KMS-11 (cell line): ENCODE measurements at regions not wholly inside any gene's neighbourhood (a gene's known extent, or its start where the extent isn't known, plus 50 kb on each side); places are given as distances from the start of the nearest gene placed in this dataset.

ENCODE experiments used
- H2AFZ ChIP-seq: fragments of 200-600 bp; sonication (generic); 2 replicates; pipeline ENCODE4 v1.6.1; 2016; ENCODE audit warnings: antibody characterized with exemption, mixed run types, low read depth
- H3K27ac ChIP-seq: fragments of 200-600 bp; sonication (generic); 2 replicates; pipeline ENCODE4 v1.6.1; 2016; ENCODE audit warnings: mild to moderate bottlenecking, mixed run types
- H3K27me3 ChIP-seq: fragments of 200-600 bp; sonication (generic); 2 replicates; pipeline ENCODE4 v1.6.1; 2017; ENCODE audit warnings: mild to moderate bottlenecking, low read depth, mixed run types, moderate library complexity; ENCODE audit not compliant: insufficient read depth
- H3K36me3 ChIP-seq: fragments of 200-600 bp; sonication (generic); 2 replicates; pipeline ENCODE4 v1.6.1; 2017; ENCODE audit warnings: mild to moderate bottlenecking, mixed run types; ENCODE audit not compliant: insufficient read depth
- H3K4me1 ChIP-seq: fragments of 200-600 bp; sonication (generic); 2 replicates; pipeline ENCODE4 v1.6.1; 2016; ENCODE audit warnings: mild to moderate bottlenecking, low read depth, mixed run types; ENCODE audit not compliant: poor library complexity, severe bottlenecking
- H3K4me2 ChIP-seq: fragments of 200-600 bp; sonication (generic); 2 replicates; pipeline ENCODE4 v1.7.0; 2016; ENCODE audit warnings: mild to moderate bottlenecking, mixed run types
- H3K4me3 ChIP-seq: fragments of 200-600 bp; sonication (generic); IDR thresholded peaks from 2 replicates; pipeline ENCODE4 v1.6.1; 2017; ENCODE audit warnings: low read depth, low read length, mixed read lengths; ENCODE audit not compliant: insufficient read depth
- H3K79me2 ChIP-seq: fragments of 200-600 bp; sonication (generic); 2 replicates; pipeline ENCODE4 v1.6.1; 2016; ENCODE audit warnings: low read depth, mixed run types; ENCODE audit not compliant: insufficient read depth
- H3K9ac ChIP-seq: fragments of 200-600 bp; sonication (generic); 2 replicates; pipeline ENCODE4 v1.6.1; 2016; ENCODE audit warnings: mild to moderate bottlenecking, mixed run types
- H4K20me1 ChIP-seq: fragments of 200-600 bp; sonication (generic); 2 replicates; pipeline ENCODE4 v1.6.1; 2016; ENCODE audit warnings: mild to moderate bottlenecking, mixed run types; ENCODE audit not compliant: insufficient read depth
- CTCF ChIP-seq: fragments of 200-600 bp; sonication (generic); conservative IDR thresholded peaks from 2 replicates; pipeline ENCODE4 v1.6.1; 2017; ENCODE audit warnings: low read depth, mild to moderate bottlenecking, antibody characterized with exemption, low read length, moderate library complexity, mixed read lengths

GRCh38 chr2:122643725-122644329 is 888.4 kb downstream of the TSN start:
- Histone ChIP-seq H3K36me3 (no peaks in the 10 kb centered on the region), H3K9ac (no peak overlapping the region), H3K4me2 (no peak overlapping the region), H2AFZ (no peak overlapping the region), H3K27ac (no peak overlapping the region), H3K27me3 (no peaks in the 10 kb centered on the region), H3K79me2 (no peaks in the 10 kb centered on the region), H4K20me1 (no peaks in the 10 kb centered on the region), H3K4me1 (no peaks in the 10 kb centered on the region), H3K4me3 (no peak overlapping the region)
- TF ChIP-seq CTCF = no peak

- TF ChIP-seq CTCF = no peak
- Histone ChIP-seq H3K79me2 (no peaks in the 10 kb centered on the region), H3K4me3 (no peak overlapping the region), H3K27ac (no peak overlapping the region), H2AFZ (no peak overlapping the region), H3K27me3 (no peaks in the 10 kb centered on the region), H3K4me2 (no peak overlapping the region), H3K9ac (no peak overlapping the region), H3K36me3 (no peaks in the 10 kb centered on the region), H4K20me1 (no peaks in the 10 kb centered on the region), H3K4me1 (no peaks in the 10 kb centered on the region)
These were observed 895.8 kb downstream of the TSN start for GRCh38 chr2:122651236-122651635.

- no peak for TF ChIP-seq CTCF
- H3K36me3 ChIP-seq = no peaks in the 10 kb centered on the region
These were observed 896.3 kb downstream of the TSN start for GRCh38 chr2:122651780-122652179.

GRCh38 chr2:122652670-122653069 is 897.2 kb downstream of the TSN start:
- Histone ChIP-seq H3K27me3 (no peaks in the 10 kb centered on the region), H3K36me3 (no peaks in the 10 kb centered on the region), H3K4me2 (no peak overlapping the region), H3K27ac (no peak overlapping the region), H2AFZ (no peak overlapping the region), H4K20me1 (no peaks in the 10 kb centered on the region), H3K79me2 (no peaks in the 10 kb centered on the region), H3K4me1 (no peaks in the 10 kb centered on the region), H3K4me3 (no peak overlapping the region), H3K9ac (no peak overlapping the region)
- TF ChIP-seq CTCF = no peak

More at GRCh38 chr2:122651780-122652179, 896.3 kb downstream of the TSN start:
- Histone ChIP-seq H4K20me1 (no peaks in the 10 kb centered on the region), H3K4me1 (no peaks in the 10 kb centered on the region), H3K4me2 (no peak overlapping the region), H3K9ac (no peak overlapping the region), H3K79me2 (no peaks in the 10 kb centered on the region), H2AFZ (no peak overlapping the region), H3K27ac (no peak overlapping the region), H3K4me3 (no peak overlapping the region), H3K27me3 (no peaks in the 10 kb centered on the region)
